Stomach smooth muscle (tissue), 2 donors: ENCODE measurements at regions not wholly inside any gene's neighbourhood (a gene's known extent, or its start where the extent isn't known, plus 50 kb on each side); places are given as distances from the start of the nearest gene placed in this dataset.
"Not testable (repeated sequence)": the region's sequence is repeated elsewhere in the genome, so short reads cannot be mapped to it uniquely, and the experiment has no call there.

Source experiments
- H3K27ac ChIP-seq: one replicate; pipeline ENCODE4 v1.7.0; 2013; ENCODE audit warnings: mild to moderate bottlenecking, low read length, inconsistent platforms
- H3K27me3 ChIP-seq, 2 donors: one replicate each; pipeline ENCODE4 v1.7.0; 2013; ENCODE audit warnings: low read length in 2 of 2; ENCODE audit not compliant: insufficient read depth in 2 of 2, control insufficient read depth in 1 of 2
- H3K36me3 ChIP-seq, 2 donors: one replicate each; pipeline ENCODE4 v1.7.0; 2013; ENCODE audit warnings: low read length in 2 of 2; ENCODE audit not compliant: control insufficient read depth in 2 of 2, insufficient read depth in 2 of 2
- H3K4me1 ChIP-seq: one replicate; pipeline ENCODE4 v1.7.0; 2013; ENCODE audit warnings: low read length; ENCODE audit not compliant: control insufficient read depth, insufficient read depth
- H3K4me3 ChIP-seq, 2 donors: one replicate each; pipeline ENCODE4 v1.7.0; 2013; ENCODE audit warnings: low read length in 2 of 2
- H3K9ac ChIP-seq, 2 donors: one replicate each; pipeline ENCODE4 v1.7.0; 2013; ENCODE audit warnings: low read length in 2 of 2, mild to moderate bottlenecking in 1 of 2
- H3K9me3 ChIP-seq, 2 donors: one replicate each; pipeline ENCODE4 v1.7.0; 2013; ENCODE audit warnings: low read length in 2 of 2; ENCODE audit not compliant: control insufficient read depth in 2 of 2
- donor health status: healthy.
- donor health status: Pancreatic carcinoma.

DNA sequence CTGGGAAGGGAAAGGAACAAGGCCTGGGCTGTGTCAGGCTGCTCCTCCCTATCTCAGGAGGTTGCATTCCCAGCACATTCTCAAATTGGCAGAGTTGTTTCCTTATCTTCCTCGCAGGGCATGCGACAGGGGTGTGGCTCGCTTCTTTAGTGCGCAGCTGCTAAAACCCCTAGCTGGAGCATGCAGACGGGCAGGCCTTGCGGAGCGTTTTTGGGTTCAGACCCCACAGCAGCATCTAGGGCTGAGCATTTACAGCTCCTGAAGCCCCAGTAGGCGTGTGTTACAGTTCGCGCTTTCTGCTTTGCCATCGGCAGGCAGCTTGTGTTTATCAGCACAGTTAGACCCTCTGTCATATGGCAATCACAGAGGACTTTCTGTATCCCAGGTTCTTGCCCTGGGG lies 392.4 kb downstream of the TECRL start:
- no peak overlapping the region for H3K27ac ChIP-seq
- H3K4me3 ChIP-seq = no peak overlapping the region
- H3K27me3 ChIP-seq = no peaks in the 10 kb centered on the region
- peaks cover 0 to 5% of the 10 kb centered on the region in 2 donors for H3K9me3 ChIP-seq
- H3K4me1 ChIP-seq = no peaks in the 10 kb centered on the region
- H3K9ac ChIP-seq = no peak overlapping the region
- H3K36me3 ChIP-seq = no peaks in the 10 kb centered on the region

DNA sequence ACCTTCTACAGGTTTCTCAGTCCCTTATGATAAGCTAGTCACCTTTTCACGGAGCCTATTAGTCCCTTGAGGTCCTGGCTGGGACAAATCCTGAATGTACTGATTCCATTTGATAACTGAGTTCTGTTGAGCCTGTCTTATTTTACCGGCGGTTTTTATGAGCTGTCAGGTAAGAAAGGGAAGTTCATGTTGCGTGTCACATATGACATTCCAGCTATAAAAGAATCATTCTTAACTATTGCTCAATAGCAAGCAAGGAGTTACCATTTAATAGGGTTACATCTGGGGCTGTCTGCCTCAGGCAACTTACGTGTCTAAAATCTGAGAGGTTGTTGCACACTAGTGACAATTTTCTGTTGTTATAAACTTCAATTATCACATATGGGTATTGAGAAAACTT lies 394.6 kb downstream of the TECRL start:
- no peak overlapping the region for H3K27ac ChIP-seq
- H3K9me3 ChIP-seq = peaks cover 0 to 2% of the 10 kb centered on the region in 2 donors
- no peaks in the 10 kb centered on the region for H3K27me3 ChIP-seq
- H3K36me3 ChIP-seq = no peaks in the 10 kb centered on the region
- H3K4me1 ChIP-seq = no peaks in the 10 kb centered on the region
- H3K4me3 ChIP-seq = no peak overlapping the region
- no peak overlapping the region for H3K9ac ChIP-seq

DNA sequence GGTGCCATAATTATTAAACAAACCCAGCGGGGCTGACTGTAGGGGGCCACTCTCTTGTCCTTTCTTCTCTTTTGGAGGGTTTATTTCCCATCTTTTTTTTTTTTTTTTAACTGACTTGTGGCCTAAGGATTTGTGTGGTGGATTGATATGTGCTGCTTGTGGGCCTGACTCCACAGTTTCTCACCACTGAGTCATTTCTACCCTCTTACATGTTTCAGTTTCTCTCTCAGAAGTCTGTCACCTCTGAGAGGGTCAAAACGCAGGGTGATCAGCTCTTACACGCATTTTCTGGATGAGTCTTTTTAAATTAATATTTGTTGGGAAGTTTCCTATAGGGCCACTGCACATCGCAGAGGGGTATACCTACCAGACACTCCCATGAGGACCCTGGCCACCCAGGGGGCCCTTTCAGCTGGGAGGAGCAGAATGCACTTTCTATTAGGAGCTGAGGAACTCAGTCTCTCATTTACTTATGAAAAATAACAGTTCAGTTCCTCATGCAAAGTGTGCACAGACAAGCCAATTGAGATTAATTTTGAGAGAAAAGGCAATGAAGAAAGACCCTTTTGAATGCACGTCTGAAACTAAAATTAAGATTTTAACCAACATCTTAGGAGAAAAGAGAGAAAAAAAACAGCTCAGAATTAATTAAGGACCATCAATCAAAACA lies 407.9 kb downstream of the TECRL start:
- Histone ChIP-seq H3K27me3 (no peaks in the 10 kb centered on the region), H3K36me3 (no peaks in the 10 kb centered on the region), H3K4me3 (no peak overlapping the region), H3K9ac (no peak overlapping the region), H3K27ac (no peak overlapping the region), H3K4me1 (no peaks in the 10 kb centered on the region), H3K9me3 (no peaks in the 10 kb centered on the region)

DNA sequence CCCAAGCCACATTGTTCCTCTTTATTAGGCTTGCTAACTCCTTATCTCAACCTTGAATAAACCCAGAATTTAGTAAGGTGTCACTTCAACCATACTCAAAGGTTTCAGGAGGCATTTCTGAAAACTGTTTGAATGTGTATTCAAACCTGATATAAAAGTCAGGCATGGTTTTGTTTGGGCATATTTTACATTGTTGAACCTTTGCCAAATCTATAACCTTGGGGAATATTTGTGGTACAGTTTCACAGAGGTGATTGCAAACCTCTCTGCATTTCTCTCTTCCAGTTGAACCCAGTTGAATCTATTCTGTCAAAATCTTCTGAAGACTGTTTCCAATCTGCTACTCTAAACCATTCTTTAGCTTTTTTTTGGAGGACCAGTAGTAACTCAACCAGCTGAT lies 409.0 kb downstream of the TECRL start:
- Histone ChIP-seq H3K27me3 (no peaks in the 10 kb centered on the region), H3K27ac (no peak overlapping the region), H3K4me3 (no peak overlapping the region), H3K9ac (no peak overlapping the region), H3K36me3 (no peaks in the 10 kb centered on the region), H3K9me3 (no peaks in the 10 kb centered on the region), H3K4me1 (no peaks in the 10 kb centered on the region)

DNA sequence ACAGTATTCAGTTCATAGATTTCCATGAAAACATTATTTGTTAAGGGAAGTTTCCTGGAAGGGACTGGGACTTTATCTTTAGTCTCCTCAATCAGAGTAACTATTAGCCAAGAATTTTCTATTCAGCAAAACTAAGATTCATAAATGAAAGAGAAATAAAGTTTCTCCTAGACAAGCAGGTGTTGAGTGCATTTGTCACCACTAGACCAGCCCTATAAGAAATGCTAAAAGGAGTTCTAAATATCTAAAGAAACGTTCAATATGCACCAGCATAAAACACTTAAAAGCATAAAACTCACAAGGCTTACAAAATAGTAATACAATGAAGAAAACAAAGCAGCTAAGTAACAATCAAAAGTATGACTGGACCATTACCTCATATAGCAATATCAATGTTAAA lies 423.0 kb downstream of the TECRL start:
- Histone ChIP-seq H3K9me3 (no peaks in the 10 kb centered on the region), H3K36me3 (no peaks in the 10 kb centered on the region), H3K4me1 (no peaks in the 10 kb centered on the region), H3K27me3 (no peaks in the 10 kb centered on the region), H3K9ac (no peak overlapping the region), H3K27ac (no peak overlapping the region), H3K4me3 (no peak overlapping the region)

DNA sequence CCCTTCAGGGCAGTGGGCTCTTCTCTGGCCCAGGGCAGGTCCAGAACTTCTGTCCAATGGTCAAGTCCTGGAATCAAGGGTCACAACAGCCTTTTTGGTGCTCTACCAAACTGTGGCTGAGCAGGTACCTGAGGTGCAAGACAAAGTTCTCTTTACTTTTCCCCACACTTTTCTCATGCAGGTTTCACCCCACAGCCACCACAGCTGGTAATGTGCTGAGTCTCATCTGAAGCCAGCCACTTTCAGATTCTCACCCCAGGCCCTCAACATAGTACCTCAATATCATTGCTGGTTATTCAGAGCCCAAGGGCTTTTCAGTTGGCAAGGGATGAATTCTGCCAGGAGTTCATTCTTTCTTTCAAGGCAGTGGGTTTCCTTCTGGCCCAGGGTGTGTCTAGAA lies 426.0 kb downstream of the TECRL start:
- Histone ChIP-seq H3K27me3 (no peaks in the 10 kb centered on the region), H3K36me3 (no peaks in the 10 kb centered on the region), H3K9me3 (no peaks in the 10 kb centered on the region), H3K9ac (no peak overlapping the region), H3K27ac (no peak overlapping the region), H3K4me1 (no peaks in the 10 kb centered on the region), H3K4me3 (no peak overlapping the region)

DNA sequence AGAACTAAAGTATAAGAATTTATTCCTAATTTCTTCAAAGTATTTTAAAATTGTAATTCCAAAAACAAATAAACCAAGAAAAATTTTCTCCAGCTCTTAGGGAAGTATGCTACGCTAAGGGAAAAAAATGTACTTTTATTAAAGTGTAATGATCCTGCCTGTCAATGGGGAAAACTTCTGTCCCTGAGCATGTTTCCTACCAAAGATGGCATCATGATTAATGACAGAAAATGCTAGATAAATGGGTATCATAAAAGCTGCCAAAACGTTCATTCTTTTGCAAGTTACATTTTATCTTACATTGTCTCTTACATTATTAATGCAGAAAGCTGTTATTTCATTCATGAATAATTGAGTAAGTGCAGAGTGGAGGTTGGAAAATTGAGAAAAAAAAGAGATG lies 443.4 kb downstream of the TECRL start:
- no peaks in the 10 kb centered on the region for H3K36me3 ChIP-seq
- no peaks in the 10 kb centered on the region for H3K9me3 ChIP-seq
- H3K4me1 ChIP-seq = no peaks in the 10 kb centered on the region
- no peak overlapping the region for H3K4me3 ChIP-seq
- no peak overlapping the region for H3K9ac ChIP-seq
- H3K27me3 ChIP-seq = no peaks in the 10 kb centered on the region
- H3K27ac ChIP-seq = no peak overlapping the region

DNA sequence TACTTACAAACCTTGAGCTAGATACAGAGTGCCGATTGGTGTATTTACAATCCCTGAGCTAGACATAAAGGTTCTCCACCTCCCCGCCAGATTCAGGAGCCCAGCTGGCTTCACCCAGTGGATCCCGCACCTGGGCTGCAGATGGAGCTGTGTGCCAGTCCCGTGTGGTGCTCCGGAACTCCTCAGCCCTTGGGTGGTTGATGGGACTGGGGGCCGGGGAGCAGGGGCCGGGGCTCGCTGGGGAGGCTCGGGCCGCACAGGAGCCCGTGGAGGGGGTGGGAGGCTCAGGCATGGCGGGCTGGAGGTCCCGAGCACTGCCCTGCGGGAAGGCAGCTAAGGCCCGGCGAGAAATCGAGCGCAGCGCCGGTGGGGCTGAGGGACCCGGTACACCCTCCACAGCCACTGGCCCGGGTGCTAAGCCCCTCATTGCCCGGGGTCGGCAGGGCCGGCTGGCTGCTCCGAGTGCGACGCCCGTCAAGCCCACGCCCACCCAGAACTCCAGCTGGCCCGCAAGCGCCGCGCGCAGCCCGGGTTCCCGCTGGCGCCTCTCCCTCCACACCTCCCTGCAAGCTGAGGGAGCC lies 466.5 kb downstream of the TECRL start:
- H3K27me3 ChIP-seq, H3K27ac ChIP-seq, H3K9ac ChIP-seq, H3K36me3 ChIP-seq, H3K4me3 ChIP-seq, H3K4me1 ChIP-seq, H3K9me3 ChIP-seq: not testable (repeated sequence)

DNA sequence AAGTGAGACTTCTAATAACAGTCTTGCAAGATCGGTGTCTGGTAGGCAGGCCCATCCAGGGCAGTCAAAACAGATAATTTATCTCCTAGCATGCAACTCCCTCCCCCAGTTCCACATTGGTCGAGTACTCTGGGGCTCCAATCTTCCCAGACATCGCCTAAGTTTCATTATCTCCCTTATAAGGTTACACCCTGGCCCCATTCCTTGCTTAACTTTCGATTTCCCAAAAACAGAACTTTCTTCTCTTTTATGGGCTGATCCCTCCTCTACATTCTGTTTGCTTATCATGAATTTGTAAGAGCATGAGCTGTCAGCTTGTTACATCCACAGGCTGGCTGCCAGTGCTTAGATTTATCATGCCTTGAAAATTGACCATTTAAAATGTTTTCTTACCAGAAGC lies 471.3 kb downstream of the TECRL start:
- H3K36me3 ChIP-seq = no peaks in the 10 kb centered on the region
- H3K9ac ChIP-seq = no peak overlapping the region
- no peaks in the 10 kb centered on the region for H3K9me3 ChIP-seq
- peak overlapping the region in 1 of 2 donors; percentile 19 for H3K4me3 ChIP-seq
- H3K27ac ChIP-seq = no peak overlapping the region
- H3K4me1 ChIP-seq = no peaks in the 10 kb centered on the region
- H3K27me3 ChIP-seq = no peaks in the 10 kb centered on the region

DNA sequence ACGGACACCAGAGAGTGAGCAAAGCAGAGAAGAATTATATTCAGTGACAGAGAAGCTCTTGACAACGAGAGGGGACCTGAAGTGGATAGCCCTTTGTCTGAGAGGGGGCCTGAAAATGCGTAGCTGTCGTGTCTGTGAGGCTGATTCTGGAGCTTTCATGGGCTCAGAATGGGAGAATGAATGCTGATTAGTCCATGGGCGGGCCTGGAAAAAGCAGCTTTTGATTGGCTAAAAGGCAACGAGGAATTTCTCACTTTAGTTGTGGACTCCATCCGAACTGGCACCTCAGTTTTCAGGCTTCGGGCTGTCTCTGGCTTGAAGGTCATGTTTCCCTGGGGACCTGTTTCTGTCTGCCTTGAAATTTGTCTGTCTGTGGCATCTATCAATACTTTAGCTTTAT lies 487.1 kb downstream of the TECRL start:
- no peaks in the 10 kb centered on the region for H3K4me1 ChIP-seq
- no peaks in the 10 kb centered on the region for H3K27me3 ChIP-seq
- no peaks in the 10 kb centered on the region for H3K36me3 ChIP-seq
- no peak overlapping the region for H3K4me3 ChIP-seq
- no peak overlapping the region for H3K27ac ChIP-seq
- H3K9ac ChIP-seq = no peak overlapping the region
- no peaks in the 10 kb centered on the region for H3K9me3 ChIP-seq

DNA sequence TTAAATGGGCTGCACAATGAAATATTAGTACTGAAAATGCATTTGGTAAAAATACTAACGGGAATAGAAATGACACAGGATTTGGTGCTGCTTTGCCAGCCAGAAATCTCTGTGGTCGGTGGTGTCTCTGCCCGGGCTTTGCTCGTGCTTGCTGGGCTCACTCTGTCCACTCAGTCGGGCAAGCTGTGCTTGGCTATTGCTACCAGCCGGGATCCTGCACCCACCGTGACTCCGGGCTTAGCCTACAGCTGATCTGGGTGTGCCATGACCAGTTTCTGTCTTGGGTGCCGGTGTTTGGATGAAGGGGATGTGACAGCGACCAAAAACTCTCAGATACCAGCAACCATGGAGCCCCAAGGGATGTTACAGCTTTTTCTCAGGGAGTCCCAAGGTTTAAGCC lies 487.7 kb downstream of the TECRL start:
- Histone ChIP-seq H3K27ac (no peak overlapping the region), H3K9ac (no peak overlapping the region), H3K27me3 (no peaks in the 10 kb centered on the region), H3K4me3 (no peak overlapping the region), H3K36me3 (no peaks in the 10 kb centered on the region), H3K4me1 (no peaks in the 10 kb centered on the region), H3K9me3 (no peaks in the 10 kb centered on the region)
